ENCODE measurements at regions not wholly inside any gene's neighbourhood (a gene's known extent, or its start where the extent isn't known, plus 50 kb on each side); places are given as distances from the start of the nearest gene placed in this dataset.
A peak's percentile ranks its signal among the peaks of the same experiment; 100 is the strongest.

- peak; percentile 24 for DNase-seq
- H3K9me3 ChIP-seq (replicated peaks) = peaks cover 6% of the 10 kb centered on the region
- H3K4me1 ChIP-seq = peaks cover 22% of the 10 kb centered on the region
- H3K27me3 ChIP-seq (ENCODE audit: low read depth) = peaks cover 34% of the 10 kb centered on the region
- H3K36me3 ChIP-seq = no peaks in the 10 kb centered on the region
- peak overlapping the region; percentile 73 for H3K4me3 ChIP-seq
- no peak for TF ChIP-seq CTCF (IDR thresholded peaks at IDR 0.05; ENCODE audit: borderline replicate concordance)
- intact Hi-C loops (cut with micrococcal nuclease) = no loop called here
- H3K27ac ChIP-seq (replicated peaks) = peak overlapping the region; percentile 12
These were observed 140.1 kb upstream of the PALM2AKAP2 start for GRCh38 chr9:109639674-109640579.

GRCh38 chr9:109640580-109641371 is 139.2 kb upstream of the PALM2AKAP2 start:
- peak; percentile 59 for DNase-seq
- H3K27me3 ChIP-seq (ENCODE audit: low read depth) = peaks cover 34% of the 10 kb centered on the region
- intact Hi-C loops (cut with micrococcal nuclease) = no loop called here

GRCh38 chr9:109641372-109641659 is 138.7 kb upstream of the PALM2AKAP2 start:
- Histone ChIP-seq H3K36me3 (no peaks in the 10 kb centered on the region), H3K4me3 (peak overlapping the region; percentile 73), H3K27me3 (ENCODE audit: low read depth) (peaks cover 34% of the 10 kb centered on the region), H3K27ac (replicated peaks) (no peak overlapping the region), H3K9me3 (replicated peaks) (peaks cover 6% of the 10 kb centered on the region), H3K4me1 (peaks cover 22% of the 10 kb centered on the region)
- no peak for DNase-seq
- TF ChIP-seq CTCF (IDR thresholded peaks at IDR 0.05; ENCODE audit: borderline replicate concordance) = no peak
- intact Hi-C loops (cut with micrococcal nuclease) = no loop called here

More at GRCh38 chr9:109640580-109641371, 139.2 kb upstream of the PALM2AKAP2 start:
- H3K4me1 ChIP-seq = peaks cover 22% of the 10 kb centered on the region
- H3K9me3 ChIP-seq (replicated peaks) = peaks cover 6% of the 10 kb centered on the region
- H3K36me3 ChIP-seq = no peaks in the 10 kb centered on the region
- peak overlapping the region; percentile 12 for H3K27ac ChIP-seq (replicated peaks)
- TF ChIP-seq CTCF (IDR thresholded peaks at IDR 0.05; ENCODE audit: borderline replicate concordance) = no peak
- H3K4me3 ChIP-seq = peak overlapping the region; percentile 73

- Histone ChIP-seq H3K4me3 (no peak overlapping the region), H3K27ac (replicated peaks) (no peak overlapping the region), H3K4me1 (peaks cover 4% of the 10 kb centered on the region), H3K9me3 (replicated peaks) (no peaks in the 10 kb centered on the region), H3K27me3 (ENCODE audit: low read depth) (no peaks in the 10 kb centered on the region), H3K36me3 (no peaks in the 10 kb centered on the region)
- no peak for DNase-seq
- TF ChIP-seq CTCF (IDR thresholded peaks at IDR 0.05; ENCODE audit: borderline replicate concordance) = no peak
- intact Hi-C loops (cut with micrococcal nuclease) = loop anchor here (10.0 kb wide), 1 partner anchor 77 kb away; no protein-coding TSS in a partner anchor
These were observed 127.9 kb upstream of the PALM2AKAP2 start for GRCh38 chr9:109652112-109652511.

GRCh38 chr9:109652971-109653370 is 127.0 kb upstream of the PALM2AKAP2 start:
- no peaks in the 10 kb centered on the region for H3K9me3 ChIP-seq (replicated peaks)
- no peak for DNase-seq
- no peaks in the 10 kb centered on the region for H3K36me3 ChIP-seq

More at GRCh38 chr9:109652971-109653370, 127.0 kb upstream of the PALM2AKAP2 start:
- intact Hi-C loops (cut with micrococcal nuclease) = loop anchor here (10.0 kb wide), 1 partner anchor 78 kb away; no protein-coding TSS in a partner anchor
- no peaks in the 10 kb centered on the region for H3K27me3 ChIP-seq (ENCODE audit: low read depth)
- peaks cover 4% of the 10 kb centered on the region for H3K4me1 ChIP-seq
- H3K4me3 ChIP-seq = no peak overlapping the region
- peak; percentile 69 for TF ChIP-seq CTCF (IDR thresholded peaks at IDR 0.05; ENCODE audit: borderline replicate concordance)
- no peak overlapping the region for H3K27ac ChIP-seq (replicated peaks)
